Renal cortex interstitium (tissue), 11 donors: ENCODE measurements at regions not wholly inside any gene's neighbourhood (a gene's known extent, or its start where the extent isn't known, plus 50 kb on each side); places are given as distances from the start of the nearest gene placed in this dataset.

ENCODE experiments used
- DNase-seq, 11 donors: peaks; one replicate each; pipeline ENCODE4 v3.0.0-alpha.2; 2013; ENCODE audit warnings: low read depth in 9 of 11, low spot score in 4 of 11; ENCODE audit errors: extremely low read depth in 1 of 11

DNA sequence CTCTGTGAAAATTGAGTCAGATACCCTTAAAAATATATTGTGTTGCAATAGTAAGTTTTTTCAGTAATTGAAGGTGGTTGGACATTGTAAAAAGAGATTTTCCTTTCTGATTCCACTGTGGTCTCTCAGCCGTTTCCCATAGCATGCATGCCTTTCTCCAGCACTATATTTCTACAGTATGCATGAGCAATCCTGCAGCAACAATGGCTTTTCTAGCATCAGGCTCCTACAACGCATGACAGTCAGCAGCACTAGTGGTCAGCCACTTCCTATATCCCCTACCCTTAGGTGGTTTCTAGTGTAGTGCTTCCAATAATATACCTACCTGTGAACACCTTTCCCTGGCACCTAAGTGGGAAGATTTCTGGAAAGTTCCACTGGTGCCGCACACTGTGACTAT is 55.4 kb upstream of the SNRPN start:
- DNase-seq = no peak

DNA sequence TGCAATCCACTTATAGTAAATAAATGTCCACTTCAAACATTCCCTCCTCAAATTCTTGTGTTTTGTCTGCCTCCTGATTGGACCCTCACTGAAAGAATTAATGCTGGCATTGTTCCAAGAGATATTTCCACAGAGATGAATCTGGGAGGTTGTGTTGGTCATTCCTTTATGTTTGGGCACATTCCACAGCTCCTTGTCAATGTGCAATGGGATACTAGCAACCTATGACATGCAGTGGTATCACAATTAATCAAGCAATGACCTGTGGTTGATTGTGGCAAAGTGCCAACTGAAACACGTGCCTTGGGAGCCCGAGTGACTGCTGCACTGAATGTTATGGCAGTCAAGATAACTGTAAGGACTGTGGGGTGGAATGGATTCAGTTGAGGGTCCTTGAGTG is 55.0 kb upstream of the SNRPN start:
- no peak for DNase-seq

DNA sequence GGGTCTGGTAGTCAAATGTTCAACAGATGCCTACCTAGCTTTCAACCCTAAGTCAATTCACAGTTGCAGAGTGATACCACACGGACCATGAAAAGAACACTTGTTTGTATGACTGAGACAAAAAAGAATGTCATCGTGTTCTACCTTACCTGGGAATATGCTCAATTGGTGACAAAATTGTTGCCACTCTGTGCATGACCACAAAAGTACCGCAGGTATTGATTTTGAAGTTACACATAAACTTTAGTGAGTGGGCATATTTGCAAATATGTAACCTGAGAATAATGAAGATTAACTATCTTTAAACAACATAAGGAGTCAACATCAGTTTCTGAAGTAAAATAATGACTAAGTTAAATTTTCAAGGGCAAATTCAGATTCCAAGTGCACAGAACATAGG is 53.4 kb upstream of the SNRPN start:
- DNase-seq = no peak
